ENCODE measurements at regions not wholly inside any gene's neighbourhood (a gene's known extent, or its start where the extent isn't known, plus 50 kb on each side); places are given as distances from the start of the nearest gene placed in this dataset.

DNA sequence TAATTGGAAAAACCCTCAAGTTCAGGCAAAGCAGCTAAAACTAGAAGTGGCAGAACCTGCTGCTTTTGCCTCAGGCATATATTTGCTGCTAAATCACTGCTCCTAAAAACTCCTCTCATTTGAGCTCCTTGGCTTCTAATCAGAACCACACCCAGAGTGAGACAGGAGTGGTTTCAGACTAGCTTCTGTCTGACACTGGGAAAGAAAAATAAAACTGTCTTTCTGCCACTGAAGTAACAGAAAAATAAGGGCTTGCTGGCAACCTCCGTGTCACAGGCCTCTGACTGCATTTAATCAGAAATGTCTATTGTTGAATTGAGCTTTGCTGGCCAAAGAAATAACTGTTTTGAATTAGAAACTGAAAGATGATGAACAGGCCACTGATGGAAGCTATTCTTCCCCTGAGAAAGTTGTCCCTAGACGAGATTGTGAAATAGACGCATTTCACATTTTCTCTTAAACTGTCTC, 52.1 kb upstream of the RAP2C start:
- no peak for TF ChIP-seq CTCF (IDR thresholded peaks at IDR 0.05; ENCODE audit: insufficient read depth, low read length)
- TF ChIP-seq GABPA (IDR thresholded peaks at IDR 0.05; ENCODE audit: low read depth) = no peak
